Mononuclear cell (primary cell): ENCODE measurements at regions not wholly inside any gene's neighbourhood (a gene's known extent, or its start where the extent isn't known, plus 50 kb on each side); places are given as distances from the start of the nearest gene placed in this dataset.

ENCODE experiments used
- H3K27me3 ChIP-seq: 2 replicates; pipeline ENCODE4 v1.6.0; 2011; ENCODE audit warnings: low read length, control low read depth; ENCODE audit not compliant: insufficient read depth
- H3K4me1 ChIP-seq: 2 replicates; pipeline ENCODE4 v1.5.1; 2011; ENCODE audit warnings: mild to moderate bottlenecking, low read length, control low read depth; ENCODE audit not compliant: insufficient read depth
- H3K4me3 ChIP-seq: 2 replicates; pipeline ENCODE4 v1.5.1; 2011; ENCODE audit warnings: mild to moderate bottlenecking, low read length, moderate library complexity
- H3K9me3 ChIP-seq: 2 replicates; pipeline ENCODE4 v1.5.1; 2011; ENCODE audit warnings: low read depth, mild to moderate bottlenecking, control low read depth, low read length

- Histone ChIP-seq H3K4me1 (no peaks in the 10 kb centered on the region), H3K9me3 (peaks cover 5% of the 10 kb centered on the region), H3K4me3 (no peak overlapping the region), H3K27me3 (no peaks in the 10 kb centered on the region)
Observed at GRCh38 chr1:13945856-13946255, 245.9 kb downstream of the PRDM2 start.

GRCh38 chr1:13947658-13948057, 247.7 kb downstream of the PRDM2 start:
- Histone ChIP-seq H3K4me1 (no peaks in the 10 kb centered on the region), H3K4me3 (no peak overlapping the region), H3K27me3 (no peaks in the 10 kb centered on the region), H3K9me3 (peaks cover 5% of the 10 kb centered on the region)

DNA sequence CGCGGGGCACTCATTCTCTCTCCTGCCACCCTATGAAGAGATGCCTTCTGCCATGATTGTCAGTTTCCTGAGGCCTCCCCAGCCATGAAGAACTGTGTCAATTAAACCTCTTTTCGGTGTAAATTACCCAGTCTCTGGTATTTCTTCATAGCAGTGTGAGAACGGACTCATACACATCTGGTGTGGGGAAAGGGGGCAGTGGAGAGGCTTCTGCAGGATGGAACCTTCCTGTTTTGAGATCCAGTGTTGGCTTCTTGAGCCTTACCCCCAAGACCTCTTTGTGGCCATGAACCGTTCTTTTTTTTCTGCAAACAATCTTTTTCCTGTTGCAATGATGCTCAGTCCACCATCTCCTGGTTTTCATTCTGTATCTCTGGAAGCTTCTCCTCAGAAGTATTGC, 248.4 kb downstream of the PRDM2 start:
- H3K27me3 ChIP-seq, result no peaks in the 10 kb centered on the region
- H3K4me3 ChIP-seq, result no peak overlapping the region
- H3K9me3 ChIP-seq, result no peaks in the 10 kb centered on the region
- no peaks in the 10 kb centered on the region for H3K4me1 ChIP-seq

GRCh38 chr1:13948888-13949391, 249.0 kb downstream of the PRDM2 start:
- Histone ChIP-seq H3K4me3 (no peak overlapping the region), H3K4me1 (no peaks in the 10 kb centered on the region), H3K27me3 (no peaks in the 10 kb centered on the region), H3K9me3 (no peaks in the 10 kb centered on the region)

DNA sequence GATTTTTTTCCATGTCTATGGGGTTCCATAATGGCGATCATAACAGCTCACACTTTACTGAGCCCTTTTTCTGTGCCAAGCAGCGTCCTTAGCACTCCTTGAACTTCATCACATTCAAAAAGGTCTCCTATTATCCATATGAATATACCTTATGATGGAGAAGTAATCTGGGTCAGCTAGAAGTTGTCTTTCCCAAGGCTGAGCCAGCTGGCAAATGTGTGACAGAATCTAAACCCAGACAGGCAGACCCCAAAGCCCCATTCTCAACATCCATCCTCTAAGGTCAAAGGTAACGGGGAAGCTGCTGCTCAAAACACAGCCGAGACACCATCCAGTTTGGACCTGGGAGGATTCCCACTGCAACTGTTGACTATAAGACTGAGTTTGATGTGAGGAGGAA, 249.6 kb downstream of the PRDM2 start:
- no peaks in the 10 kb centered on the region for H3K4me1 ChIP-seq
- no peaks in the 10 kb centered on the region for H3K27me3 ChIP-seq
- no peaks in the 10 kb centered on the region for H3K9me3 ChIP-seq
- H3K4me3 ChIP-seq, result no peak overlapping the region

GRCh38 chr1:13950637-13951036, 250.6 kb downstream of the PRDM2 start:
- no peaks in the 10 kb centered on the region for H3K9me3 ChIP-seq
- no peaks in the 10 kb centered on the region for H3K4me1 ChIP-seq
- H3K27me3 ChIP-seq, result no peaks in the 10 kb centered on the region
- no peak overlapping the region for H3K4me3 ChIP-seq

- Histone ChIP-seq H3K27me3 (no peaks in the 10 kb centered on the region), H3K4me1 (no peaks in the 10 kb centered on the region), H3K9me3 (no peaks in the 10 kb centered on the region)
Observed at GRCh38 chr1:13951793-13952751, 252.1 kb downstream of the PRDM2 start.

DNA sequence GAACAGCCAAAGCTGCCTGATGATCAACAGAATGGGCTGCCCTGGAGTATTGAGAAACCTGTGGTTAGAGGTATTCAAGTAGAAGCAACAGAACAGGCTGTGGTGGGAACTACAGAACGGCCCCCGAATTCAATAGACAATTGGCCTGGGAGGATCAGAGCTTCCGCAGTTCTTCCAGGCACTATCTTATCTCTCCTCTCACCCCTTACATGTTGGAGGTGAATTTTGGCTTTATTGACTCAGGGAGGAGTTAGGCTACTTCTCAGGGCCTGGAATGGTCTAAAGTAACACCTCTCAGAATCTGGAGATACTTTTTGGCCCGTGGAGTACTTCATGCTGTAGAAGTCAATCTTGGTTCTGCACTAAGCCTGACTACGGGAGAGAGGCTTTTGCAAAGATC, 253.0 kb downstream of the PRDM2 start:
- Histone ChIP-seq H3K4me1 (no peaks in the 10 kb centered on the region), H3K27me3 (no peaks in the 10 kb centered on the region), H3K9me3 (no peaks in the 10 kb centered on the region), H3K4me3 (no peak overlapping the region)

More at GRCh38 chr1:13951793-13952751, 252.1 kb downstream of the PRDM2 start:
- no peak overlapping the region for H3K4me3 ChIP-seq

DNA sequence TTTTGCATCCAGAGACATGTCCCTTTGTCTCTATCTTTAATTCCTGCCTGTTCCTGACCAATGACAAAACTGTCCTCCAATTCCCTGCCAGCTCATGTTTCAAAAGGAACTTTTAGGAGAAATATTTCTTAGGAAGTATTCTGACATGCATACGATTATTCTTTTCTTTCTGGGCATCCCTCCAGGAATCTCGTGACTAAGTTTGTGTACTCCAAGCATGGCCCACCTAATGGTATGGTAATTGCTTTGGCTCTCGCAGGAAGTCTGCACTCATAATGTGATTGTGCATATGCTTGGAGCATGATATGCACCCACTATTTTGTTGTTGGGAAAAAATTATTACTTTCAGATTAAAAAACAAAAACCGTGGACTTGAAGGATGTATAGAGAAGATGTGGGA, 256.4 kb downstream of the PRDM2 start:
- Histone ChIP-seq H3K4me1 (no peaks in the 10 kb centered on the region), H3K4me3 (no peak overlapping the region), H3K9me3 (no peaks in the 10 kb centered on the region), H3K27me3 (no peaks in the 10 kb centered on the region)

GRCh38 chr1:13960375-13960987, 260.5 kb downstream of the PRDM2 start:
- Histone ChIP-seq H3K4me1 (no peaks in the 10 kb centered on the region), H3K4me3 (no peak overlapping the region), H3K9me3 (no peaks in the 10 kb centered on the region), H3K27me3 (no peaks in the 10 kb centered on the region)

DNA sequence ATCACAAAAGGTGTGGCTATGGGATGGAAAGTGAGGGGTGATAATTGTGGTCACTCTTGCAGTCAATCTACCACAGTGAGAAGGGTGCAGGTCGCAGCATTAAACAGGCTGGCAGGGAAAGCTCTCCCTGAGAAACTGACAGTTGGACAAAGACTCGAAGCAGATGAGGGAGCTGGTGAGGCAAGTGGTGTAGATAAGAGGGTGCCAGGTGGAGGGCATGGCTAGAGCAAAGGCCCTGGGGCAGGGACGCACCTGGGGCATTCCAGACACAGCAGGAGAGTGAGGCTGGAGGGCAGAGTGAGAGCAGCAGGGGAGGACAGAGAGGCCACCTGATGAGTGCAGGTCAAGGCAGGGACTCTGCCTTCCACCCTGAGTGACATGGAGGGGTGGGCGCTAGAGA, 264.8 kb downstream of the PRDM2 start:
- Histone ChIP-seq H3K4me1 (no peaks in the 10 kb centered on the region), H3K9me3 (no peaks in the 10 kb centered on the region), H3K4me3 (no peak overlapping the region), H3K27me3 (no peaks in the 10 kb centered on the region)

GRCh38 chr1:13965770-13966398, 265.9 kb downstream of the PRDM2 start:
- Histone ChIP-seq H3K27me3 (no peaks in the 10 kb centered on the region), H3K4me3 (no peak overlapping the region), H3K9me3 (no peaks in the 10 kb centered on the region), H3K4me1 (no peaks in the 10 kb centered on the region)

- H3K4me1 ChIP-seq, result no peaks in the 10 kb centered on the region
- no peaks in the 10 kb centered on the region for H3K9me3 ChIP-seq
- H3K27me3 ChIP-seq, result no peaks in the 10 kb centered on the region
- H3K4me3 ChIP-seq, result no peak overlapping the region
Observed at GRCh38 chr1:13967707-13968106, 267.7 kb downstream of the PRDM2 start.

DNA sequence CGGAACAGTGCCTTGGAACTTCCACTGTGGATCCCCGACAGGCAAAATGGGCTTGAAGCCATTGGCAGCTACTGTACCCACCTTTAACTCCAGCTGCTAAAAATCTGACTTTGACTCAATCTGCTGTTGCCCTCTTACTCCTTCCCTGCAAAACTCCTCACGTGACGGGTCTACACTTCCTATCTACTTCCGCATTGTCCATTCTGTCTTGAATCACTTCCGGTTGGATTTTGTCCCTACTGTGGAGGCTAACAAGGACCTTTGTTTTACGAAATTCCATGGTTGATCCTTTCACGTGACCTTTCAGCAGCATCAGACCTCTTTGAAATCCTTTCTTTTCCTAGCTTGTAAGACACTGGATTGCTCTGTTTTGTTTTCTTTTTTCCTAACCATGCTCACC, 268.4 kb downstream of the PRDM2 start:
- Histone ChIP-seq H3K9me3 (no peaks in the 10 kb centered on the region), H3K4me3 (no peak overlapping the region), H3K4me1 (no peaks in the 10 kb centered on the region), H3K27me3 (no peaks in the 10 kb centered on the region)

- Histone ChIP-seq H3K4me3 (no peak overlapping the region), H3K27me3 (no peaks in the 10 kb centered on the region), H3K9me3 (no peaks in the 10 kb centered on the region), H3K4me1 (no peaks in the 10 kb centered on the region)
Observed at GRCh38 chr1:13970631-13971247, 270.8 kb downstream of the PRDM2 start.
